ENCODE measurements at regions not wholly inside any gene's neighbourhood (a gene's known extent, or its start where the extent isn't known, plus 50 kb on each side); places are given as distances from the start of the nearest gene placed in this dataset.
A peak's percentile ranks its signal among the peaks of the same experiment; 100 is the strongest.

GRCh38 chr10:78540355-78541076 is 506.9 kb downstream of the RPS24 start:
- peaks cover 31 to 32% (median 32%) of the 10 kb centered on the region in 3 donors for H3K27me3 Mint-ChIP-seq
- DNase-seq (no peak), ATAC-seq (ENCODE audit: low read depth in 2 of 2) (no peak)
- H3K27ac Mint-ChIP-seq, result no peak overlapping the region
- H3K4me3 Mint-ChIP-seq, result no peak overlapping the region
- H3K9me3 Mint-ChIP-seq, result peaks cover 0 to 12% (median 3%) of the 10 kb centered on the region in 7 donors
- H3K4me1 Mint-ChIP-seq, result no peaks in the 10 kb centered on the region
- H3K36me3 Mint-ChIP-seq, result peaks cover 0 to 8% of the 10 kb centered on the region in 2 donors

- DNase-seq, result no peak
- Mint-ChIP-seq H3K36me3 (peaks cover 0 to 8% of the 10 kb centered on the region in 2 donors), H3K4me1 (no peaks in the 10 kb centered on the region), H3K9me3 (peaks cover 0 to 12% (median 3%) of the 10 kb centered on the region in 7 donors), H3K4me3 (no peak overlapping the region), H3K27ac (peak overlapping the region in 1 of 6 donors; percentile 83), H3K27me3 (peaks cover 31 to 33% (median 32%) of the 10 kb centered on the region in 3 donors)
- ATAC-seq (ENCODE audit: low read depth in 2 of 2), result no peak
These were observed 507.9 kb downstream of the RPS24 start for GRCh38 chr10:78541481-78542140.

DNA sequence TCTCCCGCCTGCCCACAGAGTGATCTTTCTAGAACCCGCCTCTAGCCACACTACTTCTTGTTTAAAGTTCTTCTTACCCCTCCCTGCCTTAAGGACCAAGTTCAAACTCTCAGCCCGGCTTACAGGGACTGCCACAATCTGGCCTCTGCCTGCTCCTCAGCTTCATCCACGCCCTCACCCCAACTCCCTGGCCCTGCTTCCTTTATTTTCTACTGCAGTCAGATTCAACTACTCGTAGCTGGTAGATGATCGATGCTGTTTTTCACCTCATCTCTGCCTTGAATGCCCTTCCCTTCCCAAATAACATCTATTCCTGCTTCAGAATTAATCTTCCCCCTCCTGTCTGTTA is 508.5 kb downstream of the RPS24 start:
- Mint-ChIP-seq H3K36me3 (peaks cover 0 to 8% of the 10 kb centered on the region in 2 donors), H3K9me3 (peaks cover 0 to 12% (median 3%) of the 10 kb centered on the region in 7 donors), H3K27me3 (peaks cover 31 to 33% (median 32%) of the 10 kb centered on the region in 3 donors), H3K4me1 (no peaks in the 10 kb centered on the region), H3K27ac (no peak overlapping the region), H3K4me3 (no peak overlapping the region)
- no peak for ATAC-seq (ENCODE audit: low read depth in 2 of 2)
- DNase-seq, result no peak

DNA sequence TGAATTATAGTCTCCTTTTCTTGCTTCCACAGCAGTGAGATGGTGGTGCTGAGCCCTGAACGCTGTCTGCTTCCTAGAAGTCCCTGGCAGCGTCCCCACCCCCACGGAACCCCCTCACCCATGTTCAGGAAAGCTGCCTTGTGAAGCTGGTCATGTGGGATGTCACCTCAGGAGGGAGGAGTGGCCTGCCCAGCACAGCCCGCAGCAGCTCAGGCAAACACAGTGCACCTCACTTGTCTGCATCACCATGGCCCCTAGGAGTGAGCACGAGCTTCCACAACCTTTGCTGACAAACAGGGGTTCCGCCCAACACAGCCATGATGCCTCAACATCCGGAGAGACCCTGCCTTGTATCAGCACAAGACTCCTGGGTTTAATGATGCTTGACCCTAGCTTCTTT is 508.9 kb downstream of the RPS24 start:
- peaks cover 0 to 8% of the 10 kb centered on the region in 2 donors for H3K36me3 Mint-ChIP-seq
- DNase-seq (no peak), ATAC-seq (ENCODE audit: low read depth in 2 of 2) (no peak)
- H3K9me3 Mint-ChIP-seq, result peaks cover 0 to 12% (median 3%) of the 10 kb centered on the region in 7 donors
- H3K27ac Mint-ChIP-seq, result no peak overlapping the region
- H3K4me3 Mint-ChIP-seq, result no peak overlapping the region
- peaks cover 30 to 32% (median 32%) of the 10 kb centered on the region in 3 donors for H3K27me3 Mint-ChIP-seq
- H3K4me1 Mint-ChIP-seq, result no peaks in the 10 kb centered on the region

- DNase-seq (no peak), ATAC-seq (ENCODE audit: low read depth in 2 of 2) (no peak)
- Mint-ChIP-seq H3K27me3 (peaks cover 34 to 39% (median 38%) of the 10 kb centered on the region in 3 donors), H3K9me3 (peaks cover 0 to 12% (median 3%) of the 10 kb centered on the region in 7 donors), H3K27ac (no peak overlapping the region), H3K36me3 (peaks cover 0 to 8% of the 10 kb centered on the region in 2 donors), H3K4me1 (no peaks in the 10 kb centered on the region), H3K4me3 (no peak overlapping the region)
These were observed 509.5 kb downstream of the RPS24 start for GRCh38 chr10:78543031-78543748.

GRCh38 chr10:78543749-78544362 is 510.2 kb downstream of the RPS24 start:
- peaks cover 0 to 8% of the 10 kb centered on the region in 2 donors for H3K36me3 Mint-ChIP-seq
- no peak for DNase-seq
- no peak overlapping the region for H3K27ac Mint-ChIP-seq
- no peak for ATAC-seq (ENCODE audit: low read depth in 2 of 2)
- peaks cover 0 to 12% (median 3%) of the 10 kb centered on the region in 7 donors for H3K9me3 Mint-ChIP-seq
- no peaks in the 10 kb centered on the region for H3K4me1 Mint-ChIP-seq
- H3K4me3 Mint-ChIP-seq, result peak overlapping the region in 1 of 8 donors; percentile 49
- peaks cover 38 to 44% (median 44%) of the 10 kb centered on the region in 3 donors for H3K27me3 Mint-ChIP-seq

- no peak for ATAC-seq (ENCODE audit: low read depth in 2 of 2)
These were observed 510.9 kb downstream of the RPS24 start for GRCh38 chr10:78544423-78545090.

GRCh38 chr10:78545756-78546155 is 512.1 kb downstream of the RPS24 start:
- H3K4me3 Mint-ChIP-seq, result no peak overlapping the region
- no peak for ATAC-seq (ENCODE audit: low read depth in 2 of 2)
- peaks cover 0 to 10% (median 0%) of the 10 kb centered on the region in 7 donors for H3K9me3 Mint-ChIP-seq
- H3K36me3 Mint-ChIP-seq, result no peaks in the 10 kb centered on the region
- DNase-seq, result no peak
- H3K27me3 Mint-ChIP-seq, result peaks cover 27 to 38% (median 29%) of the 10 kb centered on the region in 3 donors
- no peak overlapping the region for H3K27ac Mint-ChIP-seq
- no peaks in the 10 kb centered on the region for H3K4me1 Mint-ChIP-seq

More at GRCh38 chr10:78544423-78545090, 510.9 kb downstream of the RPS24 start:
- peaks cover 0 to 12% (median 3%) of the 10 kb centered on the region in 7 donors for H3K9me3 Mint-ChIP-seq
- DNase-seq, result no peak
- no peak overlapping the region for H3K4me3 Mint-ChIP-seq
- peaks cover 0 to 8% of the 10 kb centered on the region in 2 donors for H3K36me3 Mint-ChIP-seq
- H3K27ac Mint-ChIP-seq, result no peak overlapping the region
- H3K4me1 Mint-ChIP-seq, result no peaks in the 10 kb centered on the region
- peaks cover 38 to 41% (median 40%) of the 10 kb centered on the region in 3 donors for H3K27me3 Mint-ChIP-seq

- ATAC-seq (ENCODE audit: low read depth in 2 of 2), result no peak
- H3K4me3 Mint-ChIP-seq, result no peak overlapping the region
- no peak overlapping the region for H3K27ac Mint-ChIP-seq
- no peaks in the 10 kb centered on the region for H3K4me1 Mint-ChIP-seq
- H3K36me3 Mint-ChIP-seq, result no peaks in the 10 kb centered on the region
- no peak for DNase-seq
- H3K9me3 Mint-ChIP-seq, result peaks cover 0 to 5% (median 0%) of the 10 kb centered on the region in 7 donors
- peaks cover 18 to 33% (median 33%) of the 10 kb centered on the region in 3 donors for H3K27me3 Mint-ChIP-seq
These were observed 513.7 kb downstream of the RPS24 start for GRCh38 chr10:78547397-78547796.

DNA sequence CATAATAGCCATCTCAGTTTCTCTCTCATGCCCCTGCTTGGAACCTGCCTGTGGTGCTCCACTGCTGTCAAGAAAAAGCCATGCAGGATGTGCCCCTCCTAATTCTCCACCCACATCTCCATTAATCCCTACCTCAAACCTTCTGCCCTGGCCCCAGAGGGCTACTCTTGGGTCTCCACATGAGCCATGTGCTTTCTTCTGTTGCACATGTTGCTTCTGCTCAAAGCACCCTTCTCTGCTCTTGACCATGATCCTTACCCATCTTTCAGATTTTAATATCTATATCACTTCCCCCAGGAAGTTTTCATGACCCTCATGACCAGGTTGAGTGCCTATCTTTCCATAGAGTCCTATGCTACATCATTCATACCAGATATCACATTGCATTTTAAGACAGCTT is 514.2 kb downstream of the RPS24 start:
- Mint-ChIP-seq H3K4me3 (no peak overlapping the region), H3K4me1 (no peaks in the 10 kb centered on the region), H3K27me3 (peaks cover 19 to 33% (median 29%) of the 10 kb centered on the region in 3 donors), H3K36me3 (no peaks in the 10 kb centered on the region), H3K9me3 (peaks cover 0 to 5% (median 0%) of the 10 kb centered on the region in 7 donors), H3K27ac (no peak overlapping the region)
- DNase-seq (no peak), ATAC-seq (ENCODE audit: low read depth in 2 of 2) (no peak)

DNA sequence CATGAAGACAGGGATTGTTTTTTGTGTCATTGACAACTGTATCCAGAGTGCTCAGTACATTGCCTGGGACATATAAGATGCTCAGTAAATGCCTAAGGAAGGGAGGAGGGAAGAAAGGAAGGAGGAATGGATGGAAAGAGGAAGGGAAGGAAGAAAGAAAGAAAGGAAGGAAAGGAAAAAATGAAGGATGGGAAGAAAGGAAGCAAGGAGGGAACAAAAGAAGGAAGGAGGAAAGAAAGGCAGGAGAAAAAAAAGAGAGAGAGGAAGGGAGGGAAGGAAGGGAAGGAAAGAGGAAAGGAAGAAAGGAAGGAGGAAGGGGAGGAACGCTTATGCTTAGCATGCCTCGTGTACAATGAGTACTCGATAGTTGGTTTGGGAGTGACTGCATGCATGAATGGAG is 514.7 kb downstream of the RPS24 start:
- Mint-ChIP-seq H3K36me3 (no peaks in the 10 kb centered on the region), H3K9me3 (peaks cover 0 to 5% (median 0%) of the 10 kb centered on the region in 7 donors), H3K27ac (no peak overlapping the region), H3K4me3 (no peak overlapping the region), H3K4me1 (no peaks in the 10 kb centered on the region), H3K27me3 (peaks cover 21 to 33% (median 29%) of the 10 kb centered on the region in 3 donors)
- DNase-seq (no peak), ATAC-seq (ENCODE audit: low read depth in 2 of 2) (no peak)

- H3K4me3 Mint-ChIP-seq, result no peak overlapping the region
These were observed 515.7 kb downstream of the RPS24 start for GRCh38 chr10:78549140-78549935.

More at GRCh38 chr10:78549140-78549935, 515.7 kb downstream of the RPS24 start:
- Mint-ChIP-seq H3K4me1 (no peaks in the 10 kb centered on the region), H3K9me3 (peaks cover 0 to 5% (median 0%) of the 10 kb centered on the region in 7 donors), H3K36me3 (no peaks in the 10 kb centered on the region), H3K27me3 (peaks cover 21 to 39% (median 29%) of the 10 kb centered on the region in 3 donors), H3K27ac (no peak overlapping the region)
- DNase-seq (no peak), ATAC-seq (ENCODE audit: low read depth in 2 of 2) (no peak)

Data from naive B cell (primary cell).